ENCODE measurements at regions not wholly inside any gene's neighbourhood (a gene's known extent, or its start where the extent isn't known, plus 50 kb on each side); places are given as distances from the start of the nearest gene placed in this dataset.
A peak's percentile ranks its signal among the peaks of the same experiment; 100 is the strongest.
"Not testable (repeated sequence)": the region's sequence is repeated elsewhere in the genome, so short reads cannot be mapped to it uniquely, and the experiment has no call there.

- DNase-seq (ENCODE audit: low read depth) = peak; percentile 2
- TF ChIP-seq CTCF (IDR thresholded peaks at IDR 0.05; ENCODE audit: insufficient read depth, low read depth, low read length, missing control alignments) = no peak
Observed at GRCh38 chr7:82598958-82599357, 155.4 kb upstream of the CACNA2D1 start.

GRCh38 chr7:82595795-82596194, 152.2 kb upstream of the CACNA2D1 start:
- not testable (repeated sequence) for H3K4me3 ChIP-seq (ENCODE audit: low read length); DNase-seq (ENCODE audit: low read depth)

More at GRCh38 chr7:82598958-82599357, 155.4 kb upstream of the CACNA2D1 start:
- no peak overlapping the region for H3K4me3 ChIP-seq (ENCODE audit: low read length)

GRCh38 chr7:82595176-82595575, 151.6 kb upstream of the CACNA2D1 start:
- no peak overlapping the region for H3K4me3 ChIP-seq (ENCODE audit: low read length)
- DNase-seq (ENCODE audit: low read depth) = no peak
- TF ChIP-seq CTCF (IDR thresholded peaks at IDR 0.05; ENCODE audit: insufficient read depth, low read depth, low read length, missing control alignments) = no peak

GRCh38 chr7:82594665-82595064, 151.1 kb upstream of the CACNA2D1 start:
- H3K4me3 ChIP-seq (ENCODE audit: low read length) = no peak overlapping the region
- no peak for DNase-seq (ENCODE audit: low read depth)
- TF ChIP-seq CTCF (IDR thresholded peaks at IDR 0.05; ENCODE audit: insufficient read depth, low read depth, low read length, missing control alignments) = no peak

- H3K4me3 ChIP-seq (ENCODE audit: low read length) = no peak overlapping the region
- TF ChIP-seq CTCF (IDR thresholded peaks at IDR 0.05; ENCODE audit: insufficient read depth, low read depth, low read length, missing control alignments) = no peak
- peak; percentile 70 for DNase-seq (ENCODE audit: low read depth)
Observed at GRCh38 chr7:82593780-82594179, 150.2 kb upstream of the CACNA2D1 start.

- TF ChIP-seq CTCF (IDR thresholded peaks at IDR 0.05; ENCODE audit: insufficient read depth, low read depth, low read length, missing control alignments) = no peak
- DNase-seq (ENCODE audit: low read depth) = no peak
- H3K4me3 ChIP-seq (ENCODE audit: low read length) = no peak overlapping the region
Observed at GRCh38 chr7:82592416-82592815, 148.8 kb upstream of the CACNA2D1 start.

- no peak overlapping the region for H3K4me3 ChIP-seq (ENCODE audit: low read length)
- no peak for DNase-seq (ENCODE audit: low read depth)
- no peak for TF ChIP-seq CTCF (IDR thresholded peaks at IDR 0.05; ENCODE audit: insufficient read depth, low read depth, low read length, missing control alignments)
Observed at GRCh38 chr7:82579047-82579446, 135.5 kb upstream of the CACNA2D1 start.

- DNase-seq (ENCODE audit: low read depth) = no peak
- no peak overlapping the region for H3K4me3 ChIP-seq (ENCODE audit: low read length)
- TF ChIP-seq CTCF (IDR thresholded peaks at IDR 0.05; ENCODE audit: insufficient read depth, low read depth, low read length, missing control alignments) = no peak
Observed at GRCh38 chr7:82578430-82578829, 134.9 kb upstream of the CACNA2D1 start.
